IMR-90 (cell line): ENCODE measurements at regions not wholly inside any gene's neighbourhood (a gene's known extent, or its start where the extent isn't known, plus 50 kb on each side); places are given as distances from the start of the nearest gene placed in this dataset.

ENCODE experiments used
- ATAC-seq: fragments of 200-7000 bp; cut with Tn5 transposase; 2 replicates; pipeline ENCODE4 v1.9.1; 2020; ENCODE audit warnings: low read depth, mild to moderate bottlenecking, moderate library complexity
- BruUV-seq: library from RNA; stranded (reverse); fragments of 400-500 nt; replicated peaks from 2 replicates; lab custom pipeline; 2021; lab: Mats Ljungman, UMichigan
- CTCF ChIA-PET: fragments of 300-600 bp; formaldehyde crosslinking; extraction: SDS; loops from one replicate; lab custom pipeline; 2021; ENCODE audit warnings: antibody characterized with exemption; lab: Yijun Ruan, JAX
- POLR2A ChIA-PET: fragments of 300-600 bp; sonication (Branson Sonifier 250); formaldehyde crosslinking; loops from one replicate; lab custom pipeline; 2022; ENCODE audit warnings: antibody characterized with exemption; ENCODE audit not compliant: unreplicated experiment; lab: Charles Lee
- DNase-seq: peaks from one replicate; pipeline ENCODE4 v3.0.0; 2013
- H2AFZ ChIP-seq: replicated peaks from 2 replicates; pipeline ENCODE3; 2013; ENCODE audit warnings: low read length, mild to moderate bottlenecking; ENCODE audit not compliant: poor library complexity
- H2AK5ac ChIP-seq: 2 replicates; pipeline ENCODE4 v1.6.1; 2013; ENCODE audit warnings: low read depth, low read length, inconsistent platforms
- H2AK9ac ChIP-seq: replicated peaks from 2 replicates; pipeline ENCODE3; 2013; ENCODE audit warnings: mild to moderate bottlenecking, low read depth, low read length, moderate library complexity; ENCODE audit not compliant: poor library complexity
- H2BK120ac ChIP-seq: 2 replicates; pipeline ENCODE4 v1.6.1; 2013; ENCODE audit warnings: low read depth, low read length, inconsistent platforms
- H2BK15ac ChIP-seq: 3 replicates; pipeline ENCODE4 v1.6.1; 2013; ENCODE audit warnings: low read depth, low read length, inconsistent platforms
- H2BK20ac ChIP-seq: 2 replicates; pipeline ENCODE4 v1.6.1; 2013; ENCODE audit warnings: low read depth, mild to moderate bottlenecking, inconsistent platforms, low read length, moderate library complexity
- H2BK5ac ChIP-seq: 2 replicates; pipeline ENCODE4 v1.6.1; 2013; ENCODE audit warnings: mild to moderate bottlenecking, low read depth, low read length, inconsistent platforms; ENCODE audit not compliant: poor library complexity, severe bottlenecking
- H3K14ac ChIP-seq: replicated peaks from 2 replicates; pipeline ENCODE4 v1.6.1; 2013; ENCODE audit warnings: low read depth, low read length, inconsistent platforms
- H3K18ac ChIP-seq: 2 replicates; pipeline ENCODE4 v1.6.1; 2013; ENCODE audit warnings: low read depth, low read length, control low read depth
- H3K23ac ChIP-seq: 2 replicates; pipeline ENCODE4 v1.6.1; 2013; ENCODE audit warnings: low read depth, low read length, inconsistent platforms
- H3K27ac ChIP-seq: 2 replicates; pipeline ENCODE4 v1.5.1; 2013; ENCODE audit warnings: mild to moderate bottlenecking, control low read depth, low read length; ENCODE audit not compliant: insufficient read depth
- H3K27me3 ChIP-seq: 2 replicates; pipeline ENCODE4 v1.6.1; 2013; ENCODE audit warnings: low read length; ENCODE audit not compliant: control insufficient read depth, insufficient read depth
- H3K36me3 ChIP-seq: 2 replicates; pipeline ENCODE4 v1.6.1; 2013; ENCODE audit warnings: low read length, mixed read lengths; ENCODE audit not compliant: control insufficient read depth, insufficient read depth
- H3K4ac ChIP-seq: 2 replicates; pipeline ENCODE4 v1.6.1; 2013; ENCODE audit warnings: low read depth, low read length, inconsistent platforms
- H3K4me1 ChIP-seq: 2 replicates; pipeline ENCODE4 v1.6.1; 2013; ENCODE audit warnings: low read length, mixed read lengths; ENCODE audit not compliant: control insufficient read depth, insufficient read depth
- H3K4me2 ChIP-seq: 2 replicates; pipeline ENCODE4 v1.6.1; 2013; ENCODE audit warnings: low read depth, mild to moderate bottlenecking, control low read depth, low read length, moderate library complexity
- H3K4me3 ChIP-seq: 2 replicates; pipeline ENCODE4 v1.5.1; 2013; ENCODE audit warnings: low read depth, mild to moderate bottlenecking, control low read depth, low read length, moderate library complexity; ENCODE audit not compliant: insufficient read depth
- H3K56ac ChIP-seq: 2 replicates; pipeline ENCODE4 v1.6.1; 2013; ENCODE audit warnings: low read length, inconsistent platforms; ENCODE audit not compliant: insufficient read depth; ENCODE audit errors: extremely low read depth
- H3K79me1 ChIP-seq, 2 experiments: 2 replicates each; pipeline ENCODE4 v1.6.1; 2013; ENCODE audit warnings: low read length in 2 of 2, inconsistent platforms in 1 of 2, low read depth in 1 of 2
- H3K9ac ChIP-seq: 2 replicates; pipeline ENCODE4 v1.6.1; 2013; ENCODE audit warnings: low read depth, low read length, control low read depth
- H3K9me1 ChIP-seq: 2 replicates; pipeline ENCODE4 v1.6.1; 2013; ENCODE audit warnings: low read length, inconsistent platforms; ENCODE audit not compliant: insufficient read depth
- H3K9me3 ChIP-seq: 2 replicates; pipeline ENCODE4 v1.6.1; 2013; ENCODE audit warnings: low read length; ENCODE audit not compliant: control insufficient read depth, insufficient read depth
- H4K20me1 ChIP-seq: 2 replicates; pipeline ENCODE4 v1.6.1; 2013; ENCODE audit warnings: low read length, inconsistent platforms; ENCODE audit not compliant: insufficient read depth
- H4K5ac ChIP-seq: 2 replicates; pipeline ENCODE4 v1.6.1; 2013; ENCODE audit warnings: mild to moderate bottlenecking, low read depth, low read length, control low read depth
- H4K8ac ChIP-seq, 2 experiments: 2 replicates each; pipeline ENCODE4 v1.6.1; 2013; ENCODE audit warnings: low read depth in 2 of 2, low read length in 2 of 2, control low read depth in 1 of 2, inconsistent platforms in 1 of 2
- H4K91ac ChIP-seq: 2 replicates; pipeline ENCODE4 v1.6.1; 2013; ENCODE audit warnings: low read depth, low read length, inconsistent platforms; ENCODE audit not compliant: insufficient read depth
- CEBPB ChIP-seq: IDR thresholded peaks from 2 replicates; pipeline ENCODE4 v1.6.1; 2012; ENCODE audit warnings: low read depth, low read length, improper control_type of control experiment
- FOS ChIP-seq: fragments of 150-350 bp; IDR thresholded peaks from 2 replicates; pipeline ENCODE4 v1.6.1; 2016; ENCODE audit warnings: low read depth, low read length
- POLR2A ChIP-seq: IDR thresholded peaks from 2 replicates; pipeline ENCODE4 v1.6.1; 2012; ENCODE audit warnings: mild to moderate bottlenecking, low read depth, low read length
- RFX5 ChIP-seq: IDR thresholded peaks from 2 replicates; pipeline ENCODE4 v1.8.0; 2012; ENCODE audit warnings: low read depth, mild to moderate bottlenecking, low read length, moderate library complexity
- WGBS, 2 experiments: methylation state at CpG; one replicate each; pipeline versions ENCODE4 v1.1.5 to v1.1.7; 2013; ENCODE audit warnings: missing lambda C conversion rate in 2 of 2; ENCODE audit not compliant: insufficient read length in 1 of 2; ENCODE audit errors: extremely low coverage in 2 of 2; 5-methylcytosine and 5-hydroxymethylcytosine counted together
- dilution Hi-C: fragments of 300-500 bp; cut with HindIII; formaldehyde crosslinking; loops from one replicate; pipeline ENCODE4 v1.14.3; 2018; ENCODE audit warnings: low sequenced_read_pairs; ENCODE audit not compliant: unreplicated experiment
- in situ Hi-C: fragments of 300-500 bp; cut with MboI; formaldehyde crosslinking; loops from 3 replicates; pipeline ENCODE4 v1.14.3; 2019; ENCODE audit warnings: low sequenced_read_pairs, inconsistent platforms, mixed read lengths
- intact Hi-C: fragments of 100-400 bp; cut with micrococcal nuclease; formaldehyde crosslinking; loops from 2 replicates; pipeline ENCODE4 v1.10.0; 2022

- no peak for TF ChIP-seq FOS
- no peak for TF ChIP-seq RFX5
- no peak for TF ChIP-seq CEBPB
Observed at GRCh38 chr15:88981244-88982215, 68.4 kb upstream of the MFGE8 start (continued).

- no peak for TF ChIP-seq CEBPB
- no peak for TF ChIP-seq POLR2A
- Histone ChIP-seq H3K56ac (no peak overlapping the region), H3K4me3 (no peak overlapping the region), H3K9ac (no peak overlapping the region), H2AFZ (no peak overlapping the region), H3K14ac (0 out of 2 replicates have a peak overlapping the region, but pooled peaks have one; percentile 7), H3K36me3 (no peaks in the 10 kb centered on the region), H3K18ac (peak overlapping the region; percentile 47; the same call in 1 of the 2 replicates), H3K23ac (no peak overlapping the region), H4K20me1 (no peaks in the 10 kb centered on the region), H4K8ac (peak overlapping the region; percentile 38 to 58; a peak in 2 of 4 replicates), H2AK9ac (no peak overlapping the region), H3K9me3 (no peaks in the 10 kb centered on the region), H3K79me1 (peaks cover 9 to 10% of the 10 kb centered on the region in 2 experiments; a peak in 3 of 4 replicates), H3K9me1 (peaks cover 17% of the 10 kb centered on the region), H3K27ac (peak overlapping the region; percentile 41; the same call in 1 of the 2 replicates), H2BK5ac (peak overlapping the region; percentile 61), H4K91ac (peak overlapping the region; percentile 63; the same call in 1 of the 2 replicates), H3K27me3 (no peaks in the 10 kb centered on the region), H3K4me1 (peaks cover 15% of the 10 kb centered on the region), H2BK15ac (peak overlapping the region; percentile 9), H4K5ac (peak overlapping the region; percentile 53; the same call in 1 of the 2 replicates), H2BK20ac (peak overlapping the region; percentile 81), H2AK5ac (peak overlapping the region; percentile 70; the same call in 1 of the 2 replicates), H2BK120ac (peak overlapping the region; percentile 60), H3K4ac (peak overlapping the region; percentile 5), H3K4me2 (no peak overlapping the region)
- WGBS, 2 experiments, result 21% methylated on average over 3 of the region's 7 CpGs; no CpG with 5 or more reads in 1 of the 2 experiments
- dilution Hi-C loops, result no loop called here
- ChIA-PET CTCF (no interaction called here), POLR2A (interaction anchor here (0.6 kb wide), 3 partner anchors 67 to 84 kb away, joined by 4 read pairs; no protein-coding TSS in a partner anchor)
- intact Hi-C loops, result no loop called here
- DNase-seq (peak; percentile 83), ATAC-seq (peak; percentile 48)
- in situ Hi-C loops, result no loop called here
- no TSS peak for BruUV-seq
Observed at GRCh38 chr15:88982304-88982945, 69.2 kb upstream of the MFGE8 start.
